ENCODE measurements at regions not wholly inside any gene's neighbourhood (a gene's known extent, or its start where the extent isn't known, plus 50 kb on each side); places are given as distances from the start of the nearest gene placed in this dataset.

DNA sequence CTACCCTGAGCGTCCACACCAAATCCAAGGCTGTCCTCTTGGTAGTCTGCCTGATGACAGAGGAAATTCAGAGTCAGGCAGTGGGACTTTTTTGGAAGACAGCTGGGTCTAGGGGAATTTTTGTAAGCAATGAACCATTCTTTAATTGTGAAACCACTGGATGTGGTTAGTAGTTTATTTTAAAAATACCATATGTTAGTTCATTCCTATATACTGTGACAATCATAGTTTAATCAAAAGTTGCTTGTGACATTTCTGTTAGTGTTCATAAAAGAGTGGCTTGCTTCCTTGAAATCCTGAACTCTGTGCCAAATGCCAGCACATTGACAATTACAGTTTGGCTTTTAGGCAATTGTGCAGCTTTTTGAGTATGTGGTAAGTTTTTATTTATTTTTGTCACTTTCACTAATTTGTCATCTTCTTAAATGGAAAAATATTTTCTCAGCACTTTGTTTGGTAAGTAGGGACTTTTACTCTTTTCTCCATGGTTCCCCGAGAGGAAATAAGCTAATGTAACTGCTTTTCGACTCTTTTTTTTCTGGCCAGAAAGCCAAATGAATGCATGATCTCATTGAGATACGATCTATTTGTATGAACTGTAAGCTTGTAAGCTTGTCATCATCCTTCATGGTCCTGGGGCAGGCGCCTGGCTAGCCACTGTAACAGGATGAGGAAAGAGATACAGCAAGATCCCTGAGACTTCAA lies 72.6 kb upstream of the SLC4A4 start:
- H3K4me1 Mint-ChIP-seq = peaks cover 4% of the 10 kb centered on the region
- intact Hi-C loops (cut with micrococcal nuclease) = no loop called here
- ChIA-PET POLR2A (no interaction called here), CTCF (no interaction called here)
- TF ChIP-seq, protein P1, sequence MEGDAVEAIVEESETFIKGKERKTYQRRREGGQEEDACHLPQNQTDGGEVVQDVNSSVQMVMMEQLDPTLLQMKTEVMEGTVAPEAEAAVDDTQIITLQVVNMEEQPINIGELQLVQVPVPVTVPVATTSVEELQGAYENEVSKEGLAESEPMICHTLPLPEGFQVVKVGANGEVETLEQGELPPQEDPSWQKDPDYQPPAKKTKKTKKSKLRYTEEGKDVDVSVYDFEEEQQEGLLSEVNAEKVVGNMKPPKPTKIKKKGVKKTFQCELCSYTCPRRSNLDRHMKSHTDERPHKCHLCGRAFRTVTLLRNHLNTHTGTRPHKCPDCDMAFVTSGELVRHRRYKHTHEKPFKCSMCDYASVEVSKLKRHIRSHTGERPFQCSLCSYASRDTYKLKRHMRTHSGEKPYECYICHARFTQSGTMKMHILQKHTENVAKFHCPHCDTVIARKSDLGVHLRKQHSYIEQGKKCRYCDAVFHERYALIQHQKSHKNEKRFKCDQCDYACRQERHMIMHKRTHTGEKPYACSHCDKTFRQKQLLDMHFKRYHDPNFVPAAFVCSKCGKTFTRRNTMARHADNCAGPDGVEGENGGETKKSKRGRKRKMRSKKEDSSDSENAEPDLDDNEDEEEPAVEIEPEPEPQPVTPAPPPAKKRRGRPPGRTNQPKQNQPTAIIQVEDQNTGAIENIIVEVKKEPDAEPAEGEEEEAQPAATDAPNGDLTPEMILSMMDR (IDR thresholded peaks at IDR 0.05) = no peak
- no peak for DNase-seq
- H3K36me3 Mint-ChIP-seq (ENCODE audit: low read depth) = no peaks in the 10 kb centered on the region
- H3K27ac Mint-ChIP-seq = no peak overlapping the region
- no peak for ATAC-seq (ENCODE audit: low read depth)
- no peak overlapping the region for H3K4me3 Mint-ChIP-seq
- H3K27me3 Mint-ChIP-seq = peaks cover 3% of the 10 kb centered on the region
- H3K9me3 Mint-ChIP-seq = no peaks in the 10 kb centered on the region

DNA sequence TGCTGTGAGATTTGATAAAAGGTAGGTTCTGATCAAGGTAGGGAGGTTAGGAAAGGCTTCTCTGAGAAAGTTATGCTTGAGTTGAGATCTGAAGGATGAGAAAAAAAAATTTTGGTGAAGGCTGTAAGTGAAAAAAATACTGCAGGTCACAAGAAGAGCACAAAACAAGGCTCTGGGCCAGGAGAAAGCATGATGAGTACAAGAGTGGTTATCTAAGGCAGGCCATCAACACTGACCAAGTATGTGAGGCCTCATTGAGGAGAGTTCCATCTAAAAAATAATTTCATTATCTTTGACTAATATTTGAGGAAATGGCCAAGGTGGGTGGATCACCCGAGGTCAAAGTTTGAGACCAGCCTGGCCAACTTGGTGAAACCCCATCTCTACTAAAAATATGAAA lies 71.6 kb upstream of the SLC4A4 start:
- Mint-ChIP-seq H3K27ac (no peak overlapping the region), H3K9me3 (no peaks in the 10 kb centered on the region), H3K4me1 (no peaks in the 10 kb centered on the region), H3K27me3 (peaks cover 3% of the 10 kb centered on the region), H3K4me3 (no peak overlapping the region), H3K36me3 (ENCODE audit: low read depth) (no peaks in the 10 kb centered on the region)
- POLR2A ChIA-PET = no interaction called here
- TF ChIP-seq, protein P1 (IDR thresholded peaks at IDR 0.05) = no peak
- CTCF ChIA-PET = no interaction called here
- ATAC-seq (ENCODE audit: low read depth) = no peak
- intact Hi-C loops (cut with micrococcal nuclease) = no loop called here
- DNase-seq = no peak

DNA sequence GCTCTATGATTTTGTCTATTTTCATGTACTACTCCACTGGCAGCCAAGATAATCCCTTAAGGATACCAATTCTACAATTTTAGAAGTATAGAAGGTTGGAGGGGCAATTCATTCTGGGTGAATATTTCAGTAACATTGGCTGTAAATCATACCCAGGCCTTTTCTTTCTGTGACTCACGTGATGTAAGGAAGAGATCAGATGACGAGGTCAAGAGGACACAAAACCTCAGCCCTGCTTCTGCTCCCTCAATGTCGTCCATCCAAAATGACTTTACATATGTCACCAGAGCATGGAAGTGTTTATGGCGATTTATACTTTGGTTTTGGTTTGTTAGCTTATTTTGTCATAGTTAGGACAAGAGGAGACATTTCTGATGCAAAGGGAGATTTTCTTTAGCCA lies 70.7 kb upstream of the SLC4A4 start:
- POLR2A ChIA-PET = no interaction called here

DNA sequence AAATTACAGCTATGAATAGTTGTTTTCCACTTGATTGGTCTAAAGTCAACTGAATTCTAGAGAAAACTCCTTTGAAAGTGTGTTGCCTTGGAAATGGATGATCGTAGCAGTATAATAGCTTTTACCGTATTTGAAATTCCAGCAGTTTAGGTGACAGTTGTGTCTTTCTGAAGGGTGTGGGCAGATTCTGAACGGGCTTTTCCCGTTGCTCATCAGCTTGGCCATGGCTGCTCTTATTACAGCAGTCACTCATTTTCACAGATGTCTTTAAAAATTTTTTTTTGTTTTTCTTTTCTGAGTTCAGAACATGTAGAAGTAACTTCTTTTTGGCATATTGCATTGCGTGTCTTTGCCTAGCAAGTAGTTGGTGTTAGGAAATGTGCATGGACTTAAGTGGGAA lies 69.6 kb upstream of the SLC4A4 start:
- Mint-ChIP-seq H3K27ac (no peak overlapping the region), H3K4me3 (no peak overlapping the region), H3K36me3 (ENCODE audit: low read depth) (no peaks in the 10 kb centered on the region), H3K9me3 (no peaks in the 10 kb centered on the region), H3K27me3 (peaks cover 4% of the 10 kb centered on the region), H3K4me1 (no peaks in the 10 kb centered on the region)
- POLR2A ChIA-PET = no interaction called here
- ATAC-seq (ENCODE audit: low read depth) (no peak), DNase-seq (no peak)
- intact Hi-C loops (cut with micrococcal nuclease) = no loop called here
- TF ChIP-seq, protein P1 (IDR thresholded peaks at IDR 0.05) = no peak
- CTCF ChIA-PET = no interaction called here

More for the DNA sequence above, 70.7 kb upstream of the SLC4A4 start:
- Mint-ChIP-seq H3K27ac (no peak overlapping the region), H3K4me1 (no peaks in the 10 kb centered on the region), H3K27me3 (peaks cover 4% of the 10 kb centered on the region), H3K9me3 (no peaks in the 10 kb centered on the region), H3K4me3 (no peak overlapping the region), H3K36me3 (ENCODE audit: low read depth) (no peaks in the 10 kb centered on the region)
- DNase-seq (no peak), ATAC-seq (ENCODE audit: low read depth) (no peak)
- TF ChIP-seq, protein P1 (IDR thresholded peaks at IDR 0.05) = no peak
- intact Hi-C loops (cut with micrococcal nuclease) = no loop called here
- CTCF ChIA-PET = no interaction called here

DNA sequence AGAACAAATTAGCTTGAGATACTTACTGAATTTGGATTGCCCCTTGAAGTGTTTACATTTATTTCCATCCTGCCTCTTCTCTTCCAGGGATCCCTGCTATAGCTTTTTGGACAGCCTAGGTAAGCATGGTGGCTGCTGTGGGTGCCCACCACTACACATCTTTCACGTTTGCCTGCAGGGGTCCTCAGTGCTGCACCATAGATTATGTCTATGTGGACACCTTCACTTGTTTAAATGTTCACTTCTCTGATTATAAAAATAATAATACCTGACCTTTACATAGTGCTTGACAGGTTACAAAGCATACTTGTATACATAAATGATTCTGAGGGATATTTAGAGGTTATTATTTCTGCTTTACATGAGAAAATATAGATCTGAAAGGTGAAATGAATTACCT lies 67.9 kb upstream of the SLC4A4 start:
- DNase-seq (no peak), ATAC-seq (ENCODE audit: low read depth) (no peak)
- Mint-ChIP-seq H3K9me3 (no peaks in the 10 kb centered on the region), H3K27me3 (peaks cover 4% of the 10 kb centered on the region), H3K4me1 (peaks cover 10% of the 10 kb centered on the region), H3K4me3 (no peak overlapping the region), H3K27ac (no peak overlapping the region), H3K36me3 (ENCODE audit: low read depth) (no peaks in the 10 kb centered on the region)
- TF ChIP-seq, protein P1 (IDR thresholded peaks at IDR 0.05) = no peak
- ChIA-PET CTCF (interaction anchor here (0.6 kb wide), 1 partner anchor 257 kb away, joined by 3 read pairs; no protein-coding TSS in a partner anchor), POLR2A (no interaction called here)
- intact Hi-C loops (cut with micrococcal nuclease) = no loop called here
